Fibroblast of skin of left biceps (primary cell): ENCODE measurements at regions not wholly inside any gene's neighbourhood (a gene's known extent, or its start where the extent isn't known, plus 50 kb on each side); places are given as distances from the start of the nearest gene placed in this dataset.
"Not testable (repeated sequence)": the region's sequence is repeated elsewhere in the genome, so short reads cannot be mapped to it uniquely, and the experiment has no call there.

Experiments used
- DNase-seq, 2 experiments: peaks; one replicate each; pipeline ENCODE4 v3.0.0-alpha.2; 2013; ENCODE audit warnings: low read depth in 2 of 2

DNA sequence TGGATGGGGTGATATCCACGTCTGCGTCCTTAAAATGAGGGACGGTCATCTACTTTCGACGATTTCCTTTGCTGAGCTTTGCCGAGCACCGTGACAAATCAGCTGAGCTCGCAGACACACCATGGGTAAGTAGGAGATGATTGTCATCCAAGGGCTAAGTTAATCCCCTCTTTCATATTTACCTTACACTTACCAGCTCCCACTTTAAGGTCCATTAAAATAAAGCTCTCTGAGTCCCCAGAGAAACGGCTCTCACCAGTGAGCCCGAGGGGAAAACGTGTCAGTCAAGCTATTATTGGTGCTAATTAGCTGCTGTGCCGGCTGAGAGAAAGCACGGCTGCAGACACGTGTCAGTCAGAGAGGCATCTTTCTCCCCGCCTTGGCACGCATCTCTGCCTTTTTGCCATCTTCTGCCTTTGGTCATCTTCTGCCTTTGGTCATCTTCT lies 72.2 kb downstream of the CRLF2 start:
- DNase-seq, result no peak

DNA sequence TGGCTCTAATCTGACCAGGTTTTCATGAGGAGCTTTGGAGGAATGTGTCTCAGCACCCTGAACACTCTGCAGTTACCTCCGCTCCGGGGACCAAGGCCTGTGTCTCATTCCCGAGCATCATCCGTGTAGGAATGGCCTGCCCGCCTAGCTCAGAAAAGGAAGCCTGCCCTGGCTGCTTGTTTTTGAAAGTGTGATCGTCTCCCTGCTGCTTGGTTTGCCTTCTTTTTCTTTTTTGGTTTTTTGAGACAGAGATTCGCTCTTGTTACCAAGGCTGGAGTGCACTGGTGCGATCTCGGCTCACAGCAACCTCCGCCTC lies 73.3 kb downstream of the CRLF2 start:
- no peak for DNase-seq

DNA sequence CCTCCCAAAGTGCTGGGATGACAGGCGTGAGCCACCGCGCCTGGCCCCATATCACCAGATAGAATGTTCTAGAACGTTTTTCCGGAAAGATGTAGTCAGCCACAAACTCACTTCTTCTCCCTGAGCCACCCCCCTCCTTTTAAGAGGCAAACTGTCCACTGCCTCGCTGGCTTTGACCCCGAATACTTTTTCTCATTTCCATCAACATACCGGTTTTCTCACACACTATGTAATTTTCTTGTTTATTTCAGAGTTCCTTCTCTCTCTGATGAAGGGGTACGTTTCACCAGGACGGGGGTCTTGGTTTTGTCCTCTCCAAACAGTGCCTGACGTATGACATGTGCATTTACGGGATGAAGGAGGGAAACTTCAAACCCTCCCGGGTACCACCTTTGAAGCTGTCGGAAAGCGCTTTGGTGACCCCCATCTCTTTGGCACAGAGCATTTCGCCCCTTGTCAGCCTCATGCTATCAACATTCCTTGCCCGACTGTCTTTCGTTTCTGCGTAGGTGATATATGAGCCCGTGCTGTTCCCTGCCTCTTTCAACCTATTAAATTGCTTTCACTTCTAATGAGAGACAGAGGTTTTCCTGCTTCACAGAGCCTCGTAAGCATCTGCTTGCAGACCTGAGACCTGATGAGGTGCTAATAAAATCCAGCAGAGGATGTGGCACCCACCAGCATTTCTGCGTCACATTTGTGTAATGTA lies 73.8 kb downstream of the CRLF2 start:
- DNase-seq, result no peak

DNA sequence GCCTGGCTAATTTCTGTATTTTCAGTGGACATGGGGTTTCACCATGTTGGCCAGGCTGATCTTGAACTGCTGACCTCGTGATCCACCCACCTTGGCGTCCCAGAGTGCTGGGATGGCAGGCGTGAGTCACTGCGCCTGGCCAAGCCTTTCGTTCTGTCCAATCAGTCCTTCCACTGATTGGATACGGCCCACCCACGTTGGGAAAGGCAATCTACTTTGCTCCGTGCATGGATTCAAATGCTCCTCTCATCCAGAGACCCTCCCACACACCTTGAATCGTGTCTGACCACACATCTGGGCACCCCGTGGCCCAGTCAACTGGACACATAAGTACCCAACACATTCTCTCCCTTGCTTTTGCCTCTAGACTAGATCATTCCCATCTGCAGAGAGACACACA lies 74.9 kb downstream of the CRLF2 start:
- DNase-seq, result no peak

DNA sequence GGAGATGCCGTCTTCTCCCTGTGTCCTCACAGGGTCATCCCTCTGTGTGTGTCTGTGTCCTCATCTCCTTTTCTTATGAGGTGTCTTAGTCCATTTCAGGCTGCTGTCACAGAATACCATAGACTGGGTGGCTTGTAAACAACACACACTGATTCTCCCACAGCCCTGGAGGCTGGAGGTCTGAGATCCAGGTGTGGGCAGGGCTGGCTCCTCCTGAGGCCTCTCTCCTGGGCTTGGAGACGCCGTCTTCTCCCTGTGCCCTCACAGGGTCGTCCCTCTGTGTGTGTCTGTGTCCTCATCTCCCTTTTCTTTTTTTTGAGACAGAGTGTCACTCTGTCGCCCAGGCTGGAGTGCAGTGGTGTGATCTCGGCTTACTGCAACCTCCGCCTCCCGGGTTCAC lies 75.9 kb downstream of the CRLF2 start:
- DNase-seq, result not testable (repeated sequence)

DNA sequence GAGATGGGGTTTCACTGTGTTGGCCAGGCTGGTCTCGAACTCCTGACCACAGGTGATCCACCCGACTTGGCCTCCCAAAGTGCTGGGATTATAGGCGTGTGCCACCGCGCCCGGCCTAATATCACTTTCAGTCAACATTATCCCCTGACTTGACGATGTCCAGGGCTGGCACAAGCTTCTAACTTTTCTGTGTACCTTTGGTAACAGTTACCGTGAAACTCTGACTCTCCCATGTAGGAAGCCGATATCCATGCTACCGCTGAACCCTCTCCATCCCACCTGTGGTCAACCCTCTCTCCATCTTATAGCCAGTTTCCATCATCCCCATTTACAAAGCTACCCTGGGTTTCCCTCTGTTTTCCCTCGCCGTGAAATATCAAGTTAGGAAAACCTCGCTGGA lies 77.5 kb downstream of the CRLF2 start:
- DNase-seq, result no peak

DNA sequence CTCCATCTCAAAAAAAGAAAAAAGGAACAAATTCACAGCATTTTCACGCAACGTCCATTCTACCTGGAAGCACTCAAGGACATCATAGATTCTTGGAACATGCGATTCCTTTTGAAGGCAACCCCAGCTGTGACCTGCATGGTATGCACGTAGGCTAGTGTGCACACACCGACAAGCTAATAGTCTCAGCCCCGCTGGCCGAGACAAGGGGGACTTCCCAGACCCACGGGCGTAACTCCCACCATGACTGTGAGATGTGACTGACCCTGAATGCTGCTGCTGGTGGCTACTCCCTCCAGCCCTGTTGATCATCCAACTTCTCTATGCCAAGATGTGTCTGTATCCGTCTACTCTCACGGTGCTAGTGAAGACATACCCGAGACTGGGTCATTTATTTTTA lies 78.3 kb downstream of the CRLF2 start:
- no peak for DNase-seq

DNA sequence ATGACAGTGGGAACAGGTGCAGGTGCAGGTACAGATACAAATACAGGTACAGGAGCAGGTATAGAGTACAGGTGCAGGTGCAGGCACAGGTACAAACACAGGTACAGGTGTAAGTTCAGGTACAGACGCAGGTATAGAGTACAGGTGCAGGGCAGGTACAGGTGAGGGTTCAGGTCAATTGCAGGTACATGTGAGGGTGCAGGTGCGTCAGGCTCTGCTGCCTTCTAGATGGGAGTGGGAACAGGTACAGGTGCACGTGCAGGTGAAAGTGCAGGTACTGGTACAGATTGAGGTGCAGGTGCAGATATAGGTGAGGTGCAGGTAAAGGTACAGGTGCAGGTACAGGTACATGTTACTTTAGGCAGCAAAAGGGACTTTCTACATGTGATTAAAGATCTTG lies 85.7 kb downstream of the CRLF2 start:
- no peak for DNase-seq

DNA sequence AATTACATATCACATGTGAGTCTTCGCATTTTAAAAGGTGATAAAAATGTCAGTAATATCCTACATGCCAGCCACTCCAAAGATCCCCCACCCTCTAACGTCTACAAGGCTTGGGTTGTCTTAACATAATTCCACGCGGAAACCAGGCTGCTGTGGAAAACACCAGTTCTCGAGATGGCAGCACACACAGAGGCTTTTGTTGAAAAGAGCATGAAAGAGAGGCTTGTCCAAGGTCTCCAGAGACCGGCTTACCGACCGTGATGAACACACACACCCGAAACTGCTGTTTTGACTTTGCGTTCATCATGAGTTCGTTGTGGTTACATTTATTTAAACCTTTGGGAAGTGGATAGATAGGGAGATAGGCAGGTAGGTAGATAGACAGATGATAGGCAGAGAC lies 87.9 kb downstream of the CRLF2 start:
- DNase-seq, result no peak

DNA sequence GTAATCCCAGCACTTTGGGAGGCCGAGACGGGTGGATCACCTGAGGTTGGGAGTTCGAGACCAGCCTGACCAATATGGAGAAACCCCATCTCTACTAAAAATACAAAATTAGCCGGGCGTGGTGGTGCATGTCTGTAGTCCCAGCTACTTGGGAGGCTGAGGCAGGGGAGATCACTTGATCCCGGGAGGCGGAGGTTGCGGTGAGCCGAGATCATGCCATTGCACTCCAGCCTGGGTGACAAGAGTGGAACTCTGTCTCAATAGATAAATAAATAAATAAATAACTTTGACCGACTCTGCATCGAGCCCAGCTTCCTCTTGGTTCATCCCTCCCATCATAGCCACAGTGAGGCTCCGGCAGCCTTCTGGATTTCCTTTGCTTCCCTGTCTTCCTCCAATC lies 89.6 kb downstream of the CRLF2 start:
- not testable (repeated sequence) for DNase-seq

DNA sequence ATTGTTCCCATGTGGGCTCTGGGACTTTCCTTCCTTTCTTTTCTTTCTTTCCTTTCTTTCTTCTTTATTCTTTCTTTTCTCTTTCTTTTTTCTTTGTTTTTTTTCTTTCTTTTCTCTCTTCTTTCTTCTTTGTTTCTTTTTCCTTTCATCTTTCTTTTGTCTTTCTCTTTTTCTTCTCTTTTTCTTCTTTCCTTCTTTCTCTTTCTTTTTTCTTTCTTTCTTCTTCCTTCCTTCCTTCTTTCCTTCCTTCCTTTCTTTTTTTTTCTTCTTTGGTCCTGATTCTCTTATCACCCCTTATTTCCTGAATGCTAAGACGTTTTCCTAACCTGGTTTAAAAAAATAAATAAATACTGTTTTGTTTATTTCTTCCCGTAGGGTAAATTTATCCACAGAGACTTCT lies 93.2 kb downstream of the CRLF2 start:
- no peak for DNase-seq

DNA sequence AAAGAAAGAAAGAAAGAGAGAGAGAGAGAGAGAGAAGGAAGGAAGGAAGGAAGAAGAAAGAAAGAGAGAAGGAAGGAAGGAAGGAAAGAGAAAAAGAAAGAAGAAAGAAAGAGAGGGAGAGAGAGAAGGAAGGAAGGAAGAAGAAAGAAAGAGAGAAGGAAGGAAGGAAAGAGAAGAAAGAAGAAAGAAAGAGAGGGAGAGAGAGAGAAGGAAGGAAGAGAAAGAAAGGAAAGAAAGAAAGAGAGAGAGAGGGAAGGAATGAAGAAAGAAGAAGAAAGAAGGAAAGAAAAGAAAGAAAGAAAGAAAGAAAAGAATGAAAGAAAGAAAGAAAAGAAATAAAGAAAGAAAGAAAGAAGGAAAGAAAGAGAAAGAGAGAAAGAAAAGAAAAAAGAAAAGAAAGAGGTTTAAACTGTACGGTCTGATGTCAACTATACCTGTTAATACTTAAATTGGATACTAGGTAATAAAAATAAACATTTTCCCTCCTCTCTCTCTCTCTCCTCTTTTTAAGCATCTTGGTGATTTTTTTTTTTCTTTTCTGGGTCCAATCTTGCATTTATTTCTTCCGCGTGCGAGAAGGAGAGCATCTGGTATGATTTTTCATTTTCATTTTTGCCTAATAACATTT lies 93.8 kb downstream of the CRLF2 start:
- DNase-seq, result no peak

DNA sequence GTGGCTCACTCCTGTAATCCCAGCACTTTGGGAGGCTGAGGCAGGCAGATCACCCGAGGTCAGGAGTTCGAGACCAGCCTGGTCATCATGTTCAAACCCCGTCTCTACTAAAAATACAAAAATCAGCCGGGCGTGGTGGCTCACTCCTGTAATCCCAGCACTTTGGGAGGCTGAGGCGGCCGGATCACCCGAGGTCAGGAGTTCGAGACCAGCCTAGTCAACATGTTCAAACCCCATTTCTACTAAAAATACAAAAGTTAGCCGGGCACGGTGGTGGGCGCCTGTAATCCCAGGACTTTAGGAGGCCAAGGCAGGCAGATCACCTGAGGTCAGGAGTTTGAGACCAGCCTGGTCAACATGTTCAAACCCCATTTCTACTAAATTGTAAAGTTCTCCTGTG lies 97.0 kb downstream of the CRLF2 start:
- DNase-seq, result not testable (repeated sequence)

DNA sequence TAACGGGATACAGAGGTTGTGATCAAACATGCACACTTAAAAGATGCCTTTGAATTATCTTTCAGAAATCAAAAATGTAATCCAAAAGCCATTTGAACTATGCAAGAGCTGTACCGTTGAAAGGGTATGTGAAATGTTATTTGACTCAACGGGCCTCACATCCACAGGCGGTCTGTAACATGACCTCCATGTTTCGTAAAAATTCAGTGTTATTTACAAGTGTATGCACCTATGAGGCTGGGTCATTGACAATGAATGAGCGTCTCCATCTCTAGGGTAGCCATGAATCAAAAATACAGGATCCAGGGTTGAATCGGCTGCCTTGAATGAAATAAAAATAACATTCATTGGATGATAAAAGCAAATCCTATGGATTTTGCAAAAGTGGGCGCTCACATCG lies 100.1 kb downstream of the CRLF2 start:
- DNase-seq, result no peak

DNA sequence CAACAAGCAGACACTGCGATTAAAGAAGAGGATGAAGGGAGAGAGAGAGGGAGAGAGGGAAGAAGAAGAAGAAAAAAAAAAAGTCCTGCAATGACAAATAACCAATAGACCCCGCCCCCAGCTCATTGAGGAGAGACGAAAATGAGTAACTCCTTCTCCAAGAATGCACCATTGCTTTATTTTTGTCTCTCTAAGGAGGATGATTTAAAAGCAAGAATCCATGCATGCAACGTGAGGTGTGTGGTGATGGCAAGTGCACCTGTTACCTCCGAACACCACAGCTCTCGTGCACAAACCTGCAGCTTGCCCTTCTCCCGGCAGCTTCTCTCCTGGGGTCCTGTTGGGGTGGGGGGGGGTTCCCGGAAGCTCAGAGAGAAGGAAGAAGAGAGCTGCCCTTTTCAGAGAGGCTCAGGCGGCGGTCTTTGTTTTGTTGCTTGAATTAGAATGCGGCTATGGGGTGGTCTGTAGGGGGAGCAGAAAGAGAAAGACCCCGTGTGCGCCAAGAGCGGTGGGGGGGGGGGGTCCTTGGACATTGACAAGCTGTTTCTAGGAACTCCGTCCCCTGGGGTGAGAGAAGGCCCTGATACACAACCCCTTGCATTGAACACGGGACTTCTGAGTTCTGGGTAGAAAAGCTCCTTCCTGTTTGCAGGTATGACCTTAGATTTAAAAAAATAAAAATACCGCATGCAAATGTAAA lies 100.7 kb downstream of the CRLF2 start:
- no peak for DNase-seq

DNA sequence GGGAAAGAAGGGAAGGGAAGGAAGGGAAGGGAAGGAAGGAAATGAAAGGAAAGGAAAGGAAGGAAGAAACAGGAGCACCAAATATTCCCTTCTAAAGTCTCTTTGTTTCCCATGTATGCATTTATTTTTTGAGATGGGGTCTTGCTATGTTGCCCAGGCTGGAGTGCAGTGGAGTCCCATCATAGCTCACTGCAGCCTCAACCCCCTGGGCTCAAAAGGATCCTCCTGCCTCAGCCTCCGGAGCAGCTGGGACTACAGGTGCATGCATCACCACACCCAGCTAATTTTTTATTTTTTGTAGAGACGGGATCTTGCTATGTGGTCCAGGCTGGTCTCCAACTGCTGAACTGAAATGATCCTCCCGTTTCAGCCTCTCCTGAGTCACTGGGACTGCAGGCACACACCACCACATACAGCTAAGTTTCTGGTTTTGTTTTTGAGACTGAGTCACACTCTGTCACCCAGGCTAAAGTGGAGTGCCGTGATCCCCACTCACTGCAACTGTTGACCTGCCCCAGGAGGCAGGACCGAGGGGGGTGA lies 102.8 kb downstream of the CRLF2 start:
- no peak for DNase-seq

DNA sequence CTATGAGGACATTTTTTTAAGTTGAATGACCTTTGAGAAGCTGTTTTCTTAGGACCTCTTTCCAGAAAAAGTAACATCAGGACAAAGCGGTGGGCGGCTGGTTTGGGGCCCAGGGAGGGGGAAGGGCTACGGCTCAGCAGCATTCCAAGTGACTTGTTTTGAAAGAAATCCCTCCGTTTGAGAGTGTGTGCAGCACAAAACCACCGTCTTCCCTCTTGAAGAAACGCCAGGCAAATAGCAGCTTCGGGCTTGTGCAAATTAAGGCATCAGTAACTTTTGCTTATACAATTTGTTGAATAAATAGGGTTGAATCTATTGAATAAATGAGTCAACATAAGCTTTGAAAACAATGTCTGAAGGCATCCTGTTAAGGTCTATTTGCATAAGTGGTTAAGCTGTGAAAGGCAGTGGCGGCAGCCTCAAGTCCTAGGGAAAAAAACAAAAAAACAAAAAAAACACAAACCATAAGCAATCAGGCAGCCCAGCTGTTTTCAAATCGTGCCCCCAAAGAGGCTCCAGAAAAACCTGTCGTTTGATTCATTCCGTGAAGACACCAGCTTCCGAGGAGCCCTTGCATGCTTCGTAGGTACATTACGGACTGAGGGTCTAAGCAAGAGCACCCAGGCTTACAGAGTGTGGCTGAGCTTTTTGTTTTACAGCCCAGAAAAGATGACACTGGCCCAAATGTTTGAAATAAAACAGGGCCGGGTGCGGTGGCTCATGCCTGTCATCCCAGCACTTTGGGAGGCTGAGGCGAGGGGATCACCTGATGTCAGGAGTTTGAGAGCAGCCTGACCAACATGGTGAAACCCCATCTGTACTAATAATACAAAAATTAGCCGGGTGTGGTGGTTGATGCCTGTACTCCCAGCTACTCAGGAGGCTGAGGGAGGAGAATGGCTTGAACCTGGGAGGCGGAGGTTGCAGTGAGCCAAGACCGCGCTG lies 103.7 kb downstream of the CRLF2 start:
- no peak for DNase-seq

DNA sequence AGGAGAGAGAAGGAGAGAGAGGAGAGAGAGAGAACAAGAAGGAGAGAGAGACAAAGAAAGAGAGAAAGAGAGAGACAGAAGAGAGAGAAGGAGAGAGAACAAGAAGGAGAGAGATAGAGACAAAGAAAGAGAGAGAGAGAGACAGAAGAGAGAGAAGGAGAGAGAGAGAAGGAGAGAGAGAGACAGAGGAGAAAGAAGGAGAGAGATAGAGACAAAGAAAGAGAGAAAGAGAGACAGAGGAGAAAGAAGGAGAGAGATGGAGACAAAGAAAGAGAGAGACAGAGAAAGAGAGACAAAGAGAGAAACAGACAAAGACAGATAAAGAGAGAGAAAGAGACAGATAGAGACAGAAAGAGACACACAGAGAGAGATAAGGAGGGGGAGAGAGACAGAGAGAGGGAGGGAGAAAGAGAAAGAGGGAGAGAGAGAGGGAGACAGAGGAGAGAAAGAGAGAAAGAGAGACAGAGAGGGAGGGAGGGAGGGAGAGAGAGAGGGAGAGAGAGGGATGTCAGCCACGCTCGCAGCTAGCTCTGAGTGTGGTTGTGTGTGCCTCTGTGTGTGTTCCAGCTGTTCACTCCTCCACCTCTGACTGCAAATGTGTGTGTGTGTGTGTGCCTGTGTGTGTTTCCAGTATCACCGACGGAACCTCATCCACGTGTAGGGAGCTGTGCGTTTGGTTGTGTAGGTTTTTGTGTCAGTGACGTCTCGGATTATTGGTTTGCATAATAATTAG lies 105.8 kb downstream of the CRLF2 start:
- DNase-seq, result no peak

DNA sequence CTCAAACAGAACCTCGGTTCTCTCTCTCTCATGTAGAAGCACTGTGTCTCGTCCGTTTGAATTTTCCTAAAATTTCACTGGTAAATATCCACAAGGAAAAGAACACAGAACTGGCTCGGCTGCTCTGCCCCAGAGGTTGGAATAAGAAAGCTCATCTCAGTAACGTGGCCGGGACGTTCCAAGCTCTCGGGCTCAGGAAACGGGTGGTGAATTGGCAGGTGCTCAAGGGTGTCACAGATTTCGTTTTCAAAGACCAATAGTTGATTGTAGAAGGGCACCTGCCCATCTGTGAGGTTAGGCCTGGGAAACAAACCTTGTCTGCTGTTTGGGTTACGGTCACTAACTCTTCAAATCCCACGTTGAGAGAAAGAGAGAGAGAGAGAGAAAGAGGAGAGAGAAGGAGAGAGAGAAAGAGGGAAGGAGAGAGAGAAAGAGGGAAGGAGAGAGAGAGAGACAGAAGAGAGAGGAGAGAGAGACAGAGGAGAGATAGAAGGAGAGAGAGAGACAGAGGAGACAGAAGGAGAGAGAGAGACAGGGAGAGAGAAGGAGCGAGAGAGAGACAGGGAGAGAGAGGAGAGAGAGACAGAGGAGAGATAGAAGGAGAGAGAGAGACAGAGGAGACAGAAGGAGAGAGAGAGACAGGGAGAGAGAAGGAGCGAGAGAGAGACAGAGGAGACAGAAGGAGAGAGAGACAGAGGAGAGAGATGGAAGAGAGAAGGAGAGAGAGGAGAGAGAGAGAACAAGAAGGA lies 106.6 kb downstream of the CRLF2 start:
- DNase-seq, result no peak

DNA sequence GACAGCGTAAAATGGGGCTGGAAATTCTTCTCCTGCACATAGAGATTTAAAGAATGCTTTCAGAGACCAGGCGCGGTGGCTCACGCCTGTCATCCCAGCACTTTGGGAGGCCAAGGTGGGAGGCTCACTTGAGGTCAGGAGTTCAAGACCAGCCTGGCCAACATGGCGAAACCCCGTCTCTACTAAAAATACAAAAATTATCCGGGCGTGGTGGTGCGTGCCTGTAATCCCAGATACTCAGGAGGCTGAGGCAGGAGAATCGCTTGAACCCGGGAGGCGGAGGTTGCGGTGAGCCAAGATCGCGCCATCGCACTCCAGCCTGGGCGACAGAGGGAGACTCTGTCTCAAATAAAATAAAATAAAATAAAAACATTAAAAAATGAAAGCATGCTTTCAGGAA lies 107.4 kb downstream of the CRLF2 start:
- not testable (repeated sequence) for DNase-seq
